Left lung (tissue), 4 donors: ENCODE measurements at regions not wholly inside any gene's neighbourhood (a gene's known extent, or its start where the extent isn't known, plus 50 kb on each side); places are given as distances from the start of the nearest gene placed in this dataset.

ENCODE experiments used
- ATAC-seq: fragments of 200-7000 bp; cut with Tn5 transposase; one replicate; pipeline ENCODE4 v1.9.1; 2020; ENCODE audit warnings: moderate library complexity
- DNase-seq, 4 donors: peaks; one replicate each; pipeline ENCODE4 v3.0.0-alpha.2; 2013 to 2020
- H3K27ac ChIP-seq, 2 donors: fragments of 200-600 bp; sonication (generic) in 1 of 2; one replicate each; pipeline versions ENCODE4 v1.5.0 to v1.8.0; 2020 to 2021
- H3K27me3 ChIP-seq, 2 donors: fragments of 200-600 bp; sonication (generic) in 1 of 2; one replicate each; pipeline versions ENCODE4 v1.5.0 to v1.8.0; 2020 to 2021
- H3K36me3 ChIP-seq, 2 donors: fragments of 200-600 bp; sonication (generic) in 1 of 2; one replicate each; pipeline versions ENCODE4 v1.5.0 to v1.8.0; 2020 to 2021
- H3K4me1 ChIP-seq, 2 donors: fragments of 200-600 bp; one replicate each; pipeline ENCODE4 v1.8.0; 2021
- H3K4me3 ChIP-seq, 2 donors: fragments of 200-600 bp; sonication (generic) in 1 of 2; one replicate each; pipeline versions ENCODE4 v1.5.0 to v1.8.0; 2020 to 2021; ENCODE audit warnings: mild to moderate bottlenecking in 1 of 2
- H3K9me3 ChIP-seq, 2 donors: fragments of 200-600 bp; sonication (generic) in 1 of 2; one replicate each; pipeline versions ENCODE4 v1.5.0 to v1.8.0; 2020 to 2021
- CTCF ChIP-seq, 2 donors: fragments of 200-600 bp; sonication (generic) in 1 of 2; IDR thresholded peaks; one replicate each; pipeline versions ENCODE4 v1.5.0 to v1.8.0; 2021; ENCODE audit warnings: antibody characterized with exemption in 2 of 2
- intact Hi-C, 2 donors: fragments of 100-400 bp; cut with DNase I; formaldehyde crosslinking; loops; one replicate each; pipeline versions ENCODE4 v1.11.2 to v1.14.2; 2022
- donor health status: DM: no; HTN: yes; CAD: no.
- donor health status: DM: no; HTN: no; CAD: no.

GRCh38 chr7:49260538-49260937 is 336.2 kb downstream of the CDC14C start:
- intact Hi-C loops = no loop called here
- Histone ChIP-seq H3K27me3 (no peaks in the 10 kb centered on the region), H3K9me3 (no peaks in the 10 kb centered on the region), H3K4me1 (no peaks in the 10 kb centered on the region), H3K27ac (no peak overlapping the region), H3K4me3 (no peak overlapping the region), H3K36me3 (no peaks in the 10 kb centered on the region)
- no peak for DNase-seq
- no peak for TF ChIP-seq CTCF (IDR thresholded peaks at IDR 0.05)
- ATAC-seq = no peak

GRCh38 chr7:49261928-49262327 is 337.6 kb downstream of the CDC14C start:
- H3K27ac ChIP-seq = no peak overlapping the region
- no peaks in the 10 kb centered on the region for H3K9me3 ChIP-seq
- no peak for ATAC-seq
- intact Hi-C loops = no loop called here
- DNase-seq = peak in 1 of 4 donors; percentile 50
- no peaks in the 10 kb centered on the region for H3K4me1 ChIP-seq
- no peak for TF ChIP-seq CTCF (IDR thresholded peaks at IDR 0.05)
- no peaks in the 10 kb centered on the region for H3K36me3 ChIP-seq
- H3K27me3 ChIP-seq = no peaks in the 10 kb centered on the region
- H3K4me3 ChIP-seq = no peak overlapping the region

GRCh38 chr7:49264530-49264929 is 340.2 kb downstream of the CDC14C start:
- Histone ChIP-seq H3K36me3 (no peaks in the 10 kb centered on the region), H3K9me3 (no peaks in the 10 kb centered on the region), H3K4me3 (no peak overlapping the region), H3K27ac (no peak overlapping the region), H3K4me1 (no peaks in the 10 kb centered on the region), H3K27me3 (no peaks in the 10 kb centered on the region)
- DNase-seq (no peak), ATAC-seq (no peak)
- no peak for TF ChIP-seq CTCF (IDR thresholded peaks at IDR 0.05)
- intact Hi-C loops = no loop called here

- H3K27me3 ChIP-seq = no peaks in the 10 kb centered on the region
- intact Hi-C loops = no loop called here
These were observed 349.6 kb downstream of the CDC14C start for GRCh38 chr7:49273897-49274296.

GRCh38 chr7:49279891-49280290 is 355.5 kb downstream of the CDC14C start:
- ATAC-seq (no peak), DNase-seq (no peak)
- H3K4me3 ChIP-seq = no peak overlapping the region
- no peaks in the 10 kb centered on the region for H3K36me3 ChIP-seq
- intact Hi-C loops = no loop called here
- no peaks in the 10 kb centered on the region for H3K27me3 ChIP-seq
- TF ChIP-seq CTCF (IDR thresholded peaks at IDR 0.05) = no peak
- no peaks in the 10 kb centered on the region for H3K4me1 ChIP-seq
- no peak overlapping the region for H3K27ac ChIP-seq
- H3K9me3 ChIP-seq = no peaks in the 10 kb centered on the region

More at GRCh38 chr7:49273897-49274296, 349.6 kb downstream of the CDC14C start:
- DNase-seq = no peak
- no peak for ATAC-seq
- TF ChIP-seq CTCF (IDR thresholded peaks at IDR 0.05) = no peak
- Histone ChIP-seq H3K36me3 (no peaks in the 10 kb centered on the region), H3K9me3 (no peaks in the 10 kb centered on the region), H3K27ac (no peak overlapping the region), H3K4me3 (no peak overlapping the region), H3K4me1 (no peaks in the 10 kb centered on the region)
